ENCODE measurements at regions not wholly inside any gene's neighbourhood (a gene's known extent, or its start where the extent isn't known, plus 50 kb on each side); places are given as distances from the start of the nearest gene placed in this dataset.

- TF ChIP-seq EZH2 (IDR thresholded peaks at IDR 0.05) (no peak), POLR2AphosphoS5 (IDR thresholded peaks at IDR 0.05; ENCODE audit: borderline replicate concordance, low read depth, low read length) (no peak)
Measured at GRCh38 chrX:13940671-13941070, 89.0 kb downstream of the GEMIN8 start.
